ENCODE measurements at regions not wholly inside any gene's neighbourhood (a gene's known extent, or its start where the extent isn't known, plus 50 kb on each side); places are given as distances from the start of the nearest gene placed in this dataset.

DNA sequence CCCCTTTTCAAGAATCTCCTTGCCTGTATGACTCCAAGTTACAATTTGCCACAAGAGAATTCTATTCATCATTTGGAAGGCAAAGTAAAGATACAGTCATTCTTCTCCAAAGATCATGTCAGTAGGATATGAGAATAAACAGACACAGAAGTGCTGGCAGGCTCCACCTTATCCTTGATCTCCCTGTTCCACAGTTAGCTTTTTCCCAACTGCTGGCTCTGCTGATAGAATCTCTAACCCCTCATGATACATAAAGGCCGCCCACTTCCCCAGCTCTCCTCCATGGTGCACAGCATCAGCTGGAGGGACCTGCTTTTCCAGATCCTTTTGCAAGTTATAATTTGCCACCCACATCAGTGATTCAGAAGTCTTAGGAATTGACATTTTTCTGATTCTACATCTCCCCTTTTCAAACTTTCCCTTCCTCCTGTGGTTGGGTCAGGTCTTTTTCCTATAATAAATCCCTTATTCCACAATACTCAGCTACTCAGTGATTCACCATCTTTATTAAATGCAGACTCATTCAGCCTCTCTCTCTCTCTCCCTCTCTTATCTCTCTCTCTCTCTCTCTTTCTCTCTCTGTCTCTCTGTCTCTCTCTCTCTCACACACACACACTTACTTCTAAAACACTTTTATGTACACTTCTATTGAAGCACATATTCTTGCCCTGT lies 465.4 kb downstream of the GBE1 start:
- TF ChIP-seq, protein P1, sequence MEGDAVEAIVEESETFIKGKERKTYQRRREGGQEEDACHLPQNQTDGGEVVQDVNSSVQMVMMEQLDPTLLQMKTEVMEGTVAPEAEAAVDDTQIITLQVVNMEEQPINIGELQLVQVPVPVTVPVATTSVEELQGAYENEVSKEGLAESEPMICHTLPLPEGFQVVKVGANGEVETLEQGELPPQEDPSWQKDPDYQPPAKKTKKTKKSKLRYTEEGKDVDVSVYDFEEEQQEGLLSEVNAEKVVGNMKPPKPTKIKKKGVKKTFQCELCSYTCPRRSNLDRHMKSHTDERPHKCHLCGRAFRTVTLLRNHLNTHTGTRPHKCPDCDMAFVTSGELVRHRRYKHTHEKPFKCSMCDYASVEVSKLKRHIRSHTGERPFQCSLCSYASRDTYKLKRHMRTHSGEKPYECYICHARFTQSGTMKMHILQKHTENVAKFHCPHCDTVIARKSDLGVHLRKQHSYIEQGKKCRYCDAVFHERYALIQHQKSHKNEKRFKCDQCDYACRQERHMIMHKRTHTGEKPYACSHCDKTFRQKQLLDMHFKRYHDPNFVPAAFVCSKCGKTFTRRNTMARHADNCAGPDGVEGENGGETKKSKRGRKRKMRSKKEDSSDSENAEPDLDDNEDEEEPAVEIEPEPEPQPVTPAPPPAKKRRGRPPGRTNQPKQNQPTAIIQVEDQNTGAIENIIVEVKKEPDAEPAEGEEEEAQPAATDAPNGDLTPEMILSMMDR (IDR thresholded peaks at IDR 0.05): no peak
- TF ChIP-seq POLR2A (IDR thresholded peaks at IDR 0.05): no peak

Measured in testis (tissue), 2 donors.